Type B pancreatic cell (in vitro differentiated cells): ENCODE measurements at regions not wholly inside any gene's neighbourhood (a gene's known extent, or its start where the extent isn't known, plus 50 kb on each side); places are given as distances from the start of the nearest gene placed in this dataset.

Source experiments
- DNase-seq: peaks from one replicate; pipeline ENCODE4 v3.0.0; 2021; ENCODE audit warnings: mixed read lengths; ENCODE audit not compliant: unreplicated experiment; ENCODE audit errors: extremely low spot score
- H3K27ac Mint-ChIP-seq: 2 replicates; pipeline ENCODE4 v1.8.0; 2021; ENCODE audit warnings: mild to moderate bottlenecking, mixed read lengths
- H3K27me3 Mint-ChIP-seq: 2 replicates; pipeline ENCODE4 v1.8.0; 2021; ENCODE audit warnings: mixed read lengths
- H3K36me3 Mint-ChIP-seq: 2 replicates; pipeline ENCODE4 v1.8.0; 2021; ENCODE audit warnings: mixed read lengths
- H3K4me1 Mint-ChIP-seq: one replicate; pipeline ENCODE4 v1.8.0; 2021; ENCODE audit warnings: mixed read lengths; ENCODE audit not compliant: unreplicated experiment
- H3K4me3 Mint-ChIP-seq: 2 replicates; pipeline ENCODE4 v1.8.0; 2021; ENCODE audit warnings: mild to moderate bottlenecking, mixed read lengths
- H3K9me3 Mint-ChIP-seq: 2 replicates; pipeline ENCODE4 v1.8.0; 2021; ENCODE audit warnings: mixed read lengths
- TF ChIP-seq, protein P1 (sequence below): fragments of 200-600 bp; sonication (generic); conservative IDR thresholded peaks from 2 replicates; pipeline ENCODE4 v1.5.0; 2021; ENCODE audit warnings: antibody characterized with exemption, mild to moderate bottlenecking

DNA sequence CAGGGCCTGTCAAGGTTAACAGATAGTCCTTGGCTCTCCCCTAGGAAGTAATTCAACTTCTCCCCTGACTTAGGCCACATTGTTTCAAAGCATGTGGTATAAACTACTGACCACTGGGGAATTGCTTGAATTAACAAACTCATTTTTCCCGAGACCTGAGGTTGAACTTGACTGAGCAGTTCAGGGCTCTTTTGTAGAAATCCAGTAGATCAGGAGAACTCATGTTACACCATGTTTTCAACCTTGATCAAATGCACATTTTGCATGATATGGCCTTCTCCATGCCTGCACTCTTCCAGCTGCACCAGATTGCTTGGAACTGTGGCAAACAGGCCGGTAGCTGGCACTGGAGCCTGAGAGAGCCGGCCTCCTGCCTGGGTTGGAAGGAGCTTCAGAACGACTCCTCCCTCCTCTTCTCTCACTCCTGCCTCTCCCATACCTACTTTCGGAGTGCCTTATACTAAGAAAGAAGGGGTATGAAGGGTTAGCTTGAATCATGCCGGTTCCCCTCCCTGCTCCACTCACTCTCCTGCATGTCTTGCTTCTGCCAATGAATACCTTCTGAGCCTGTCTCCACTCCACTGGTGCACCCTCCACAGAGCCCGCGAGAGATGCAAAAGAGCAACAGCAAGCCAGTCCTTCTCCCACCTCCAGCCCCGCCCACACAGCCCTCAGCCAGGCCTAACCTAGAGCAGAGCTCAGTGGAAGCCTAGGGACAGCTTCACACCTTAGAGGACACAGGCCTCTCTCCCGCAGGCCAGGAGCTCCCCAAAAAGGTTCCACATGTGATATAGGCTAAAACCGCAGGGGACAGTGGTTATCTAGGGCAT, 159.4 kb downstream of the MACROH2A1 start:
- peak; percentile 61 for DNase-seq
- TF ChIP-seq, protein P1, sequence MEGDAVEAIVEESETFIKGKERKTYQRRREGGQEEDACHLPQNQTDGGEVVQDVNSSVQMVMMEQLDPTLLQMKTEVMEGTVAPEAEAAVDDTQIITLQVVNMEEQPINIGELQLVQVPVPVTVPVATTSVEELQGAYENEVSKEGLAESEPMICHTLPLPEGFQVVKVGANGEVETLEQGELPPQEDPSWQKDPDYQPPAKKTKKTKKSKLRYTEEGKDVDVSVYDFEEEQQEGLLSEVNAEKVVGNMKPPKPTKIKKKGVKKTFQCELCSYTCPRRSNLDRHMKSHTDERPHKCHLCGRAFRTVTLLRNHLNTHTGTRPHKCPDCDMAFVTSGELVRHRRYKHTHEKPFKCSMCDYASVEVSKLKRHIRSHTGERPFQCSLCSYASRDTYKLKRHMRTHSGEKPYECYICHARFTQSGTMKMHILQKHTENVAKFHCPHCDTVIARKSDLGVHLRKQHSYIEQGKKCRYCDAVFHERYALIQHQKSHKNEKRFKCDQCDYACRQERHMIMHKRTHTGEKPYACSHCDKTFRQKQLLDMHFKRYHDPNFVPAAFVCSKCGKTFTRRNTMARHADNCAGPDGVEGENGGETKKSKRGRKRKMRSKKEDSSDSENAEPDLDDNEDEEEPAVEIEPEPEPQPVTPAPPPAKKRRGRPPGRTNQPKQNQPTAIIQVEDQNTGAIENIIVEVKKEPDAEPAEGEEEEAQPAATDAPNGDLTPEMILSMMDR, result no peak

GRCh38 chr5:135238622-135239452, 160.2 kb downstream of the MACROH2A1 start:
- TF ChIP-seq, protein P1, result no peak
- H3K4me3 Mint-ChIP-seq, result no peak overlapping the region
- H3K27ac Mint-ChIP-seq, result no peak overlapping the region
- peaks cover 37% of the 10 kb centered on the region for H3K4me1 Mint-ChIP-seq
- H3K9me3 Mint-ChIP-seq, result no peaks in the 10 kb centered on the region
- peak; percentile 71 for DNase-seq
- H3K36me3 Mint-ChIP-seq, result no peaks in the 10 kb centered on the region
- peaks cover 45% of the 10 kb centered on the region for H3K27me3 Mint-ChIP-seq

More for the DNA sequence above, 159.4 kb downstream of the MACROH2A1 start:
- Mint-ChIP-seq H3K27me3 (peaks cover 40% of the 10 kb centered on the region), H3K4me3 (peak overlapping the region; percentile 4), H3K36me3 (no peaks in the 10 kb centered on the region), H3K27ac (peak overlapping the region; percentile 20), H3K9me3 (no peaks in the 10 kb centered on the region), H3K4me1 (peaks cover 44% of the 10 kb centered on the region)

- TF ChIP-seq, protein P1, result no peak
- Mint-ChIP-seq H3K27me3 (peaks cover 48% of the 10 kb centered on the region), H3K36me3 (no peaks in the 10 kb centered on the region), H3K4me1 (peaks cover 27% of the 10 kb centered on the region), H3K9me3 (no peaks in the 10 kb centered on the region), H3K4me3 (no peak overlapping the region), H3K27ac (no peak overlapping the region)
- no peak for DNase-seq
Observed at GRCh38 chr5:135237748-135238103, 161.3 kb downstream of the MACROH2A1 start.

DNA sequence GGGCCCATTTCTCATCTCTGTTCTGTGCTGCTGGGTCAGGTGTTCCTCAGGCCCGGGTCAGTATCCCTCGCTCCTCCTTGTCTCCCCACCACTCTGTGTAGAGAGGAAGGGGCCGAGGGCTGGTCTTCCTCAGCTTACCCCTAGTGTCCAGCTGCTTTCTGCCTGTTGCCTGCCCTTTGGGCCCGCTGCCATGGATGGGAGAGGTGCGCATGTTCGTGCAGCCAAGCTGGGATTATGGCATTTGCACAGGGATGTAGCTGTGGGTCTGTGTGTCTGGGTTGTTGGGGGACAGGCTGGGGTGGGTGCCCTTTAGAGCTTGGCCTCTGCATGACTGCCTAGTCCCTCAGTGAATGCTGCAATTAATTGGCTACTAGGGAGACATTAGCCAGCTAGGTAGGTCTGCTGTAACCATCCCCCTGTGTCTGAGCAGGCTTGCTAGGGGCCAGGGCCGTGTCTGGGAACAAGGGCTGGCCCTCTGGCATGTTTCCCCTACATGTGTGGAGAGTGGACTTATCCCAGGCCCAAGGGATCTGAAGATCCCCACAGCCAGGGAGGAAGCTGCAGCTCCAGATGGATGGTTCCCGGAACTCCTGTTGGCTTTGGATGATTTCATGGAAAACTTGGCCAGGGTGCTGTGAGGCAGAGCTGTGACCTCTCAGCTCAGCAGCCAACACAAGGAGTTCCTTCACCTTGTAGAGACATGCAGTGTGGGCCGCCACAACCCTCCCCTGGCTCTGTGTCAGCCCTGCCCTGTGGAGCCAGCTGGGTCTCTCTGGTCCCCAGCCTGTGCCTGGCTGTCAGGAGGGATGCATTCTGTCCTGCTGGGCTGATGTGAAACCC, 161.9 kb downstream of the MACROH2A1 start:
- H3K4me3 Mint-ChIP-seq, result no peak overlapping the region
- peak; percentile 60 for DNase-seq
- H3K9me3 Mint-ChIP-seq, result no peaks in the 10 kb centered on the region
- H3K27ac Mint-ChIP-seq, result no peak overlapping the region
- H3K27me3 Mint-ChIP-seq, result peaks cover 45% of the 10 kb centered on the region
- peaks cover 23% of the 10 kb centered on the region for H3K4me1 Mint-ChIP-seq
- TF ChIP-seq, protein P1, result no peak
- H3K36me3 Mint-ChIP-seq, result no peaks in the 10 kb centered on the region

DNA sequence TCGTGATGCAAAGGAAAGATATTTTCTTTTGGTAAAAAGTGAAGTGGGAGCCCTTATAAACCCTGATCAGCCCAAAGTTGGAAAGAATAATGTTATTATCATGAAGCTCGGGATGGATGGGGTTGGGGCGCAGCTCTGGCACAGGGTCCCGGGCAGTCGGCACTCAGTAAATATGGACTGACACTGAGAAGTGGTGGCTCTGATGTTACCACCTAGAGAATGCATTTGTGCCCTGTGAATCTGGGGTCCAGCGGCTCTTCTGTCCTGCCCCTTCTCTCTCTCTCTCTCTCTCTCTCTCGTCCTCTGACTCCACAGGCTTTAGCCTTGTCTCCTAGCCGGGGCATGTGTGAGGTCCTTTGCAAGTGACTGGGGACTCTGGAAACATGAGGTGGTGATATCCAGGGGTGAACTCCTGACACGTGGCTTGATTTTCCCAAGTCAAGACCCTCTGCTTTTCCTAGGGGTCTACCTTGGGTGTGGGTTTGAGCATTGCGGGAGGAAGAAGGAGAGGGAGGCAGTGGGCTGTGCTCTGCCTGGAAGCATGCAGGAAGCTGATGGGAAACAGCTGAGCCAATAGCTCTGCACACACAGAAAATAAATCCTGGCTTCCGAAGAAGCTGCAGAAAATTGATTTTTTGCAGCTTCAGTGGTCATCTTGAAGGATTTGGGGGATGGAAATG, 162.7 kb downstream of the MACROH2A1 start:
- Mint-ChIP-seq H3K4me1 (peaks cover 22% of the 10 kb centered on the region), H3K27ac (peak overlapping the region; percentile 61), H3K27me3 (peaks cover 42% of the 10 kb centered on the region), H3K9me3 (no peaks in the 10 kb centered on the region), H3K4me3 (no peak overlapping the region), H3K36me3 (no peaks in the 10 kb centered on the region)
- TF ChIP-seq, protein P1, result no peak
- peak; percentile 47 for DNase-seq
